Epithelial cell of esophagus (primary cell): ENCODE measurements at regions not wholly inside any gene's neighbourhood (a gene's known extent, or its start where the extent isn't known, plus 50 kb on each side); places are given as distances from the start of the nearest gene placed in this dataset.

Experiments
- DNase-seq: peaks from one replicate; pipeline ENCODE4 v3.0.0; 2010; ENCODE audit warnings: low read depth
- H3K4me3 ChIP-seq: 2 replicates; pipeline ENCODE4 v1.5.1; 2011; ENCODE audit warnings: mild to moderate bottlenecking, low read length, control low read depth
- TF ChIP-seq, protein P1 (sequence below): IDR thresholded peaks from 2 replicates; pipeline ENCODE4 v1.5.1; 2011; ENCODE audit warnings: low read depth, mild to moderate bottlenecking, low read length, control low read depth, inconsistent platforms; ENCODE audit not compliant: insufficient read depth; ENCODE audit errors: missing control alignments

DNA sequence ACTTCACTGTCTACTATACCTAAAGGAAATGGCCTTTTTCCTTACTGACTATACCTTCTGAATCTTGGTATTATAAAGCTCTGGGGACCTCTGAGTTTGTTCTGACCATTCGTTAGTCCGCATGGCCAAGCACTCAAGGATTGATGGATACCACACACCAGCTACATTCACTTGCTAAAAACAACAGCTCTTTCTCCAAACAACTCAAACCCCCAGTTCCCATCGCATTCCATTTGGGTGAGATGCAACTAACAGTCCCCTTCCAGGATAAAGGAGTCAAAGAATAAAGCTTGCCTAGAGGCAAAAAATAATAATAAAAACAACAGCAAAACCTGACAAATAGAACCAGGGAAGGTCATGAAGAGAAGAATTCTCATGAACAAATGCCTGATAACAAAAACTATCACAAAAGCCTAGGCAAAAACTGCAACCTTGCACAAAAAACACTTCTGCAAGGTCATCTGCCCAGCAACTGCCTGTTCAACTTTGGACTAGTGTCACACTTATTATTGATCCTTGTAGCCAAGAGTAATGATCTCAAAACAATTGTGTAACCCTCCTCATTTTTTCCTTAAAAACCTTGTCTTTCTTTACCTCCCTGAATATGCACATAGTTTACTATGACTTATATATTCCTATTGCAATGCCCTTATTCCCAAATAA, 139.0 kb upstream of the GUCY1A2 start:
- DNase-seq: no peak
- TF ChIP-seq, protein P1, sequence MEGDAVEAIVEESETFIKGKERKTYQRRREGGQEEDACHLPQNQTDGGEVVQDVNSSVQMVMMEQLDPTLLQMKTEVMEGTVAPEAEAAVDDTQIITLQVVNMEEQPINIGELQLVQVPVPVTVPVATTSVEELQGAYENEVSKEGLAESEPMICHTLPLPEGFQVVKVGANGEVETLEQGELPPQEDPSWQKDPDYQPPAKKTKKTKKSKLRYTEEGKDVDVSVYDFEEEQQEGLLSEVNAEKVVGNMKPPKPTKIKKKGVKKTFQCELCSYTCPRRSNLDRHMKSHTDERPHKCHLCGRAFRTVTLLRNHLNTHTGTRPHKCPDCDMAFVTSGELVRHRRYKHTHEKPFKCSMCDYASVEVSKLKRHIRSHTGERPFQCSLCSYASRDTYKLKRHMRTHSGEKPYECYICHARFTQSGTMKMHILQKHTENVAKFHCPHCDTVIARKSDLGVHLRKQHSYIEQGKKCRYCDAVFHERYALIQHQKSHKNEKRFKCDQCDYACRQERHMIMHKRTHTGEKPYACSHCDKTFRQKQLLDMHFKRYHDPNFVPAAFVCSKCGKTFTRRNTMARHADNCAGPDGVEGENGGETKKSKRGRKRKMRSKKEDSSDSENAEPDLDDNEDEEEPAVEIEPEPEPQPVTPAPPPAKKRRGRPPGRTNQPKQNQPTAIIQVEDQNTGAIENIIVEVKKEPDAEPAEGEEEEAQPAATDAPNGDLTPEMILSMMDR: no peak
- H3K4me3 ChIP-seq: no peak overlapping the region

DNA sequence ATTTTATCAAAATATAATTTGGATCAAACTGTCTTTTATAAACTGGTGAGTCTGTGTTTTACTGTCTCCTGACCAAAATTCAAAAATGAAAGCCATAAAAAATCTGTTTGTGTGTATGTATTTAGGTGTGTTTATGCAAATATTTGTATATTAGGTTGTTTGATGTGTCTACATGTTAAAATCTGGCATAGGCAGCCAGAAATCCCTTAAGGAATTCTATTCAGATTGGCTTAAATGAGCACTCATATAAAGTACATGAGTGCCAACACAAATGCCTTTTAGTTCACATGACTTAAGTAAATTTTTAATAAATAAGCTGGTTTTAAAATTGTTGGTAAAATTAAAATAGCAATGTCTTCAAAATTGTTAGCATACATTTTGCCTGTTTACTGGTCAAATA, 133.3 kb upstream of the GUCY1A2 start:
- no peak for DNase-seq
- TF ChIP-seq, protein P1: no peak
- H3K4me3 ChIP-seq: no peak overlapping the region

DNA sequence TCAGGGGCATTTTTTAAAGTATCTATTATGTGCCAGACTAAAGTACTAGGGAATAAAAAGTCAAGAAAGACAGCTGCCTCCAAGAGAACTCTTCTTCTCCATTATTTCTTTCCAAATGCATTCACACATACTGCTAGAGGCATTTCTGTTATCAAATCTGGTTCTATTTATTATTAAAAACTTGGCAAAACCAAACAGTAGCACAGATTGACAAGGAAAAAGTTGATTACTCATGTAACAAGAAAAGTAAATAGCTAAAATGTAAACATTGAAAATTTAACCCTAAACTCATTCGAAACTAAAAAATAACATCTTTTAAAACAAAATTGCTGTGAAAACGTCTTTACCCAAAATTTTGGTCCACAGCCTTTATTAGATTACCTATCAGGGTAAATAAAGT, 132.9 kb upstream of the GUCY1A2 start:
- TF ChIP-seq, protein P1: no peak
- H3K4me3 ChIP-seq: no peak overlapping the region
- DNase-seq: no peak

DNA sequence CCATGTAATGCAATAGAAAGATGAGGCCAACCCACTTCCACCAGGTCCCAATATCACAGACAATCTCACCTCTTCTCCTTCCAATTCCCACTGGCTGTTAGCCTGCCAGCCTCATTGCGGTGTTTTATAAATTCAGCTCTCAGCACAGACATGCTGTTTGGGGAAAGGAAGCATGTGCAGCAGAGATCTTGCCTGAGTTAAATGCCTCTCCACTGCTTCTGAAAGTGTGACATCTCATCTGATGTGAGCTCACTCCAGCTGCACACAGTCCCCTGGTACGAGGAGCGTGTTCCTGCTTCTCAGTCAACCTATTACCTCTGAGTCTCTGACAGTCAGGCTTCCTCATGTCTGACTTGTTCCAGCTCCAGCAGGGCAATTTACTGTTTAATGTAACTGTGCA, 122.7 kb upstream of the GUCY1A2 start:
- TF ChIP-seq, protein P1: no peak
- no peak for DNase-seq
- H3K4me3 ChIP-seq: no peak overlapping the region

DNA sequence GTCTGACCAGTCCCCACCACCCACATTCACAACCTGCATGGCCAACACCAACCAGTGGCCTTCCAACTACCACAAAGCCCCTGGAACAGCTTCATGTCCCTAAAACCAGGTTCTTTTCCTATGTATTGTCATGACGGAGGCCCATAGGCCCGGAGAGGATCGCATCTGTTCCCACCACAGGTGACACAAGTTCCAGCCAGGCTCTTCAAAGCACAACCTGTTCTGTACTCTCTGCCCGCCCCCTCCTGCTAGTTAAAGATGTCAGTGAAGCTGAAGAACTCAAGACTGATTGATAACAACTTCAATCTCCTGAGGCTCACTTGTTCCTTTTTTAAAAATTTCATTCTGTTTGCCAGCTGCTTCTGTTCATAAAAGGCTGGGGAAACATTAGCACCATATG, 121.1 kb upstream of the GUCY1A2 start:
- TF ChIP-seq, protein P1: no peak
- H3K4me3 ChIP-seq: no peak overlapping the region
- no peak for DNase-seq

DNA sequence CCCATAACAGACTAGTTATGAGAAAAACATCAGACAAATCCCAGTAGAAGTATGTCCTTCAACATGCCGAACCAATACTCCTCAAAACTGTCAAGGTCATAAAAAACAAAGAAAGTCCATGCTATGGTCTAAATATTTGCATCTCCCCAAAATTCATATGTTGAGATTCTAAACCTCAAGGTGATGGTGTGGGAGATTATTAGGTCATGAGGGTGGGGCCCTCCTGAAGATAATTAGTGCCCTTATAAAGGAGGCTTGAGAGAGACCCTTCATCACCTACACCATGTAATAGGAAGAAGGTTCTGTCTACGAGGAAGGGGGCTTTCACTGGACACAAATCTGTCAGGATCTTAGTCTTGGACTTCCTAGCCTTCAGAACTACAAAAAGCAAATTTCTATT, 118.6 kb upstream of the GUCY1A2 start:
- H3K4me3 ChIP-seq: no peak overlapping the region
- no peak for DNase-seq
- TF ChIP-seq, protein P1: no peak

DNA sequence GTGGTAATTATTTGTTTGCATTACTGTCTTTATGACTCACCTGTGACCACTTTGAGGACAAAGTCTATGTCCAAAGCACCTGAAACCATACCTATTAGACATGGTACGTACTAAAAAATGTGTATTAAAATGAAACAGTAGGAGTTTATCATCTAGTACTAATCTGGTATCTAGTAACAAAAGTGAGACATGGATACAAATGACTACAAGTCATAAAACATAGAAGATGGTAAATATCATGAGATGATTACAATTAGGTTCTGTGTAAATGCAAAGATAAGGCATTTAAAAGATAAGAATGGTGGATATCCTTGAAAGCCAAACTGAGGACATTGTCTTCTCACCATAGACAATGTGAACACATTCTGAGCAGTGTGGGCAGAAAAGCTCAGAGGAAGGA, 113.5 kb upstream of the GUCY1A2 start:
- no peak overlapping the region for H3K4me3 ChIP-seq
- TF ChIP-seq, protein P1: no peak
- DNase-seq: no peak
